ENCODE measurements at regions not wholly inside any gene's neighbourhood (a gene's known extent, or its start where the extent isn't known, plus 50 kb on each side); places are given as distances from the start of the nearest gene placed in this dataset.
"Not testable (repeated sequence)": the region's sequence is repeated elsewhere in the genome, so short reads cannot be mapped to it uniquely, and the experiment has no call there.

GRCh38 chr13:79906345-79906744 is 425.4 kb downstream of the NDFIP2 start:
- no peak for DNase-seq

- DNase-seq: no peak
Observed at GRCh38 chr13:79905018-79905417, 424.1 kb downstream of the NDFIP2 start.

- no peak for DNase-seq
Observed at GRCh38 chr13:79904581-79904980, 423.6 kb downstream of the NDFIP2 start.

GRCh38 chr13:79901336-79901735 is 420.4 kb downstream of the NDFIP2 start:
- no peak for DNase-seq

GRCh38 chr13:79900356-79900755 is 419.4 kb downstream of the NDFIP2 start:
- DNase-seq: no peak

- DNase-seq: no peak
Observed at GRCh38 chr13:79898996-79899395, 418.0 kb downstream of the NDFIP2 start.

GRCh38 chr13:79898202-79898826 is 417.4 kb downstream of the NDFIP2 start:
- DNase-seq: no peak

GRCh38 chr13:79896851-79897250 is 415.9 kb downstream of the NDFIP2 start:
- no peak for DNase-seq

GRCh38 chr13:79895416-79895815 is 414.5 kb downstream of the NDFIP2 start:
- no peak for DNase-seq

- not testable (repeated sequence) for DNase-seq
Observed at GRCh38 chr13:79887278-79887677, 406.3 kb downstream of the NDFIP2 start.

GRCh38 chr13:79886601-79887000 is 405.6 kb downstream of the NDFIP2 start:
- DNase-seq: no peak

- DNase-seq: no peak
Observed at GRCh38 chr13:79884890-79885289, 403.9 kb downstream of the NDFIP2 start.

GRCh38 chr13:79883216-79883615 is 402.3 kb downstream of the NDFIP2 start:
- DNase-seq: no peak

GRCh38 chr13:79880818-79881217 is 399.9 kb downstream of the NDFIP2 start:
- no peak for DNase-seq

GRCh38 chr13:79874396-79875360 is 393.7 kb downstream of the NDFIP2 start:
- no peak for DNase-seq

- no peak for DNase-seq
Observed at GRCh38 chr13:79871594-79871993, 390.6 kb downstream of the NDFIP2 start.

GRCh38 chr13:79870766-79871165 is 389.8 kb downstream of the NDFIP2 start:
- DNase-seq: no peak

GRCh38 chr13:79870123-79870522 is 389.2 kb downstream of the NDFIP2 start:
- DNase-seq: no peak

- no peak for DNase-seq
Observed at GRCh38 chr13:79869326-79869725, 388.4 kb downstream of the NDFIP2 start.

GRCh38 chr13:79867254-79867653 is 386.3 kb downstream of the NDFIP2 start:
- no peak for DNase-seq

- no peak for DNase-seq
Observed at GRCh38 chr13:79866436-79866835, 385.5 kb downstream of the NDFIP2 start.

GRCh38 chr13:79862515-79862914 is 381.6 kb downstream of the NDFIP2 start:
- DNase-seq: no peak

GRCh38 chr13:79861731-79862130 is 380.8 kb downstream of the NDFIP2 start:
- no peak for DNase-seq

- DNase-seq: no peak
Observed at GRCh38 chr13:79860791-79861190, 379.8 kb downstream of the NDFIP2 start.

Data from right forelimb (tissue), 1 donor.